GM12878 (cell line): ENCODE measurements at regions not wholly inside any gene's neighbourhood (a gene's known extent, or its start where the extent isn't known, plus 50 kb on each side); places are given as distances from the start of the nearest gene placed in this dataset.

ENCODE experiments used
- ATAC-seq: fragments of 200-7000 bp; cut with Tn5 transposase; 3 replicates; pipeline ENCODE4 v1.9.1; 2020; ENCODE audit warnings: mild to moderate bottlenecking, moderate library complexity
- BruUV-seq: library from RNA; stranded (reverse); fragments of 400-500 nt; replicated peaks from 2 replicates; lab custom pipeline; 2021; lab: Mats Ljungman, UMichigan
- CTCF ChIA-PET: fragments of 300-600 bp; sonication (Branson Sonifier 250); formaldehyde crosslinking; extraction: SDS; loops from one replicate; lab custom pipeline; 2021; ENCODE audit warnings: inconsistent platforms; lab: Yijun Ruan, JAX
- POLR2A ChIA-PET: fragments of 350-600 bp; formaldehyde crosslinking; extraction: SDS; loops from one replicate; lab custom pipeline; 2021; ENCODE audit warnings: inconsistent platforms; lab: Charles Lee
- RAD21 ChIA-PET: fragments of 300-600 bp; sonication (Branson Sonifier 250); formaldehyde crosslinking; loops from one replicate; lab custom pipeline; 2023; ENCODE audit warnings: antibody characterized with exemption; ENCODE audit not compliant: unreplicated experiment; lab: Charles Lee
- SMC1A ChIA-PET: fragments of 300-600 bp; sonication (Branson Sonifier 250); formaldehyde crosslinking; loops from one replicate; lab custom pipeline; 2023; ENCODE audit not compliant: unreplicated experiment, uncharacterized antibody; lab: Charles Lee
- DNase-seq: peaks from one replicate; pipeline ENCODE4 v3.0.0-alpha.2; 2011; ENCODE audit warnings: low read depth, low spot score
- FAIRE-seq: peaks from 3 replicates; lab custom pipeline; 2011; peaks lifted over from hg19 to GRCh38; lab: Jason Lieb, UNC
- H2AFZ ChIP-seq: 2 replicates; pipeline ENCODE4 v1.6.0; 2011; ENCODE audit warnings: low read depth, low read length, control low read depth; ENCODE audit not compliant: control insufficient read depth
- H3K27ac ChIP-seq: 2 replicates; pipeline ENCODE4 v1.5.1; 2011; ENCODE audit warnings: control low read depth; ENCODE audit not compliant: control insufficient read depth, insufficient read depth
- H3K27me3 ChIP-seq, 2 experiments: replicated peaks in 1 of 2; 2 replicates each; pipeline versions ENCODE4 v1.6.0 to v1.6.1; 2011; ENCODE audit warnings: low read length in 1 of 2; ENCODE audit not compliant: control insufficient read depth in 2 of 2, insufficient read depth in 2 of 2
- H3K36me3 ChIP-seq, 2 experiments: 2 replicates each; pipeline ENCODE4 v1.5.1; 2011; ENCODE audit warnings: low read length in 1 of 2; ENCODE audit not compliant: control insufficient read depth in 2 of 2, insufficient read depth in 2 of 2
- H3K4me1 ChIP-seq: 2 replicates; pipeline ENCODE4 v1.6.1; 2011; ENCODE audit warnings: mild to moderate bottlenecking, low read length, moderate library complexity, mixed read lengths; ENCODE audit not compliant: control insufficient read depth, insufficient read depth
- H3K4me2 ChIP-seq: 2 replicates; pipeline ENCODE4 v1.6.0; 2011; ENCODE audit warnings: control low read depth; ENCODE audit not compliant: control insufficient read depth, insufficient read depth
- H3K4me3 ChIP-seq: fragments of 200-600 bp; sonication (generic); 2 replicates; pipeline ENCODE4 v1.5.1; 2016
- H3K79me2 ChIP-seq: 2 replicates; pipeline ENCODE4 v1.6.0; 2011; ENCODE audit warnings: low read length; ENCODE audit not compliant: control insufficient read depth, insufficient read depth
- H3K9ac ChIP-seq: 2 replicates; pipeline ENCODE4 v1.8.0; 2011; ENCODE audit warnings: low read length, control low read depth, mixed read lengths; ENCODE audit not compliant: control insufficient read depth, insufficient read depth
- H3K9me3 ChIP-seq: replicated peaks from 3 replicates; pipeline ENCODE4 v1.5.1; 2011; ENCODE audit warnings: mild to moderate bottlenecking, low read length; ENCODE audit not compliant: control insufficient read depth, insufficient read depth
- H4K20me1 ChIP-seq: 2 replicates; pipeline ENCODE4 v1.6.0; 2011; ENCODE audit not compliant: control insufficient read depth, insufficient read depth
- CBFB ChIP-seq: IDR thresholded peaks from 2 replicates; pipeline ENCODE4 v1.6.1; 2016; ENCODE audit warnings: antibody characterized with exemption, low read depth
- CHD4 ChIP-seq: fragments of 200-600 bp; sonication (generic); IDR thresholded peaks from 2 replicates; pipeline ENCODE4 v1.6.1; 2016; ENCODE audit warnings: mild to moderate bottlenecking
- CREM ChIP-seq: IDR thresholded peaks from 2 replicates; pipeline ENCODE4 v1.6.1; 2014; ENCODE audit warnings: antibody characterized with exemption, low read depth
- EED ChIP-seq: sonication (generic); IDR thresholded peaks from 2 replicates; pipeline ENCODE4 v1.6.1; 2016; ENCODE audit warnings: antibody characterized with exemption, low read depth
- EP300 ChIP-seq, 2 experiments: fragments of 150-350 bp in 1 of 2; IDR thresholded peaks; 2 replicates each; pipeline ENCODE4 v1.6.1; 2011 to 2012; ENCODE audit warnings: low read depth in 2 of 2, low read length in 2 of 2, borderline replicate concordance in 1 of 2, improper control_type of control experiment in 1 of 2, inconsistent platforms in 1 of 2; ENCODE audit not compliant: control insufficient read depth in 1 of 2
- ESRRA ChIP-seq: IDR thresholded peaks from 2 replicates; pipeline ENCODE4 v1.6.1; 2012; ENCODE audit warnings: mild to moderate bottlenecking, low read length, improper control_type of control experiment
- IKZF2 ChIP-seq, 2 experiments: fragments of 450-650 bp; IDR thresholded peaks; 2 replicates each; pipeline ENCODE4 v1.6.1; 2017; ENCODE audit warnings: mild to moderate bottlenecking in 2 of 2, moderate library complexity in 2 of 2
- IRF4 ChIP-seq: IDR thresholded peaks from 2 replicates; pipeline ENCODE4 v1.6.1; 2011; ENCODE audit warnings: low read depth, low read length
- JUNB ChIP-seq: IDR thresholded peaks from 2 replicates; pipeline ENCODE4 v1.6.1; 2016; ENCODE audit warnings: antibody characterized with exemption, mild to moderate bottlenecking
- NFIC ChIP-seq: IDR thresholded peaks from 2 replicates; pipeline ENCODE4 v1.6.1; 2012; ENCODE audit warnings: low read depth, mild to moderate bottlenecking, inconsistent platforms, low read length, moderate library complexity
- NFXL1 ChIP-seq: fragments of 450-650 bp; IDR thresholded peaks from 2 replicates; pipeline ENCODE4 v1.6.1; 2017; ENCODE audit warnings: antibody characterized with exemption, mild to moderate bottlenecking, borderline replicate concordance
- NR2C1 ChIP-seq: fragments of 450-650 bp; IDR thresholded peaks from 2 replicates; pipeline ENCODE4 v1.6.1; 2017; ENCODE audit warnings: antibody characterized with exemption, mild to moderate bottlenecking, moderate library complexity
- PKNOX1 ChIP-seq: fragments of 450-650 bp; IDR thresholded peaks from 2 replicates; pipeline ENCODE4 v1.6.1; 2016; ENCODE audit warnings: mild to moderate bottlenecking
- RUNX3 ChIP-seq: IDR thresholded peaks from 2 replicates; pipeline ENCODE4 v1.6.1; 2012; ENCODE audit warnings: low read length, inconsistent platforms
- TBL1XR1 ChIP-seq: IDR thresholded peaks from 2 replicates; pipeline ENCODE4 v1.6.1; 2012; ENCODE audit warnings: low read depth, low read length, improper control_type of control experiment
- ZSCAN29 ChIP-seq: fragments of 450-650 bp; IDR thresholded peaks from 2 replicates; pipeline ENCODE4 v1.6.1; 2017; ENCODE audit warnings: mild to moderate bottlenecking, moderate library complexity
- WGBS: methylation state at CpG from one replicate; pipeline ENCODE4 v1.1.6; 2016; ENCODE audit warnings: low lambda C conversion rate; ENCODE audit not compliant: insufficient replicate concordance, insufficient coverage; ENCODE audit errors: missing lambda C conversion rate; 5-methylcytosine and 5-hydroxymethylcytosine counted together
- in situ Hi-C: fragments of 300-500 bp; cut with MboI; formaldehyde crosslinking; loops from 9 replicates; pipeline ENCODE4 v1.14.3; 2018; ENCODE audit warnings: mixed read lengths
- intact Hi-C: fragments of 100-400 bp; cut with micrococcal nuclease; formaldehyde crosslinking; loops from one replicate; pipeline ENCODE4 v1.14.2; 2022; ENCODE audit not compliant: unreplicated experiment

GRCh38 chr1:219325368-219325742, 151.7 kb downstream of the LYPLAL1 start:
- Histone ChIP-seq H3K9ac (no peak overlapping the region), H3K4me1 (no peaks in the 10 kb centered on the region), H3K36me3 (no peaks in the 10 kb centered on the region; a peak in 1 of 4 replicates), H3K27me3 (no peaks in the 10 kb centered on the region), H3K79me2 (no peaks in the 10 kb centered on the region), H3K4me3 (no peak overlapping the region), H2AFZ (no peak overlapping the region), H4K20me1 (no peaks in the 10 kb centered on the region), H3K4me2 (no peak overlapping the region), H3K27ac (no peak overlapping the region), H3K9me3 (no peaks in the 10 kb centered on the region; the same call in 1 of the 3 replicates)
- in situ Hi-C loops (no loop called here), intact Hi-C loops (no loop called here)
- 0 out of 2 replicates have a peak, but pooled peaks have one; percentile 6 for TF ChIP-seq EED
- no peak for TF ChIP-seq PKNOX1
- no peak for DNase-seq
- no TSS peak for BruUV-seq
- 5% methylated on average over 1 of the region's 1 CpG for WGBS
- ATAC-seq: peak; percentile 63
- FAIRE-seq: no peak
- ChIA-PET POLR2A (interaction anchor here (1.2 kb wide), 1 partner anchor 50 kb away, joined by 6 read pairs; no protein-coding TSS in a partner anchor), RAD21 (no interaction called here), CTCF (no interaction called here), SMC1A (interaction anchor here (0.9 kb wide), 1 partner anchor 8 kb away, joined by 4 read pairs; no protein-coding TSS in a partner anchor)

GRCh38 chr1:219324629-219325367, 151.1 kb downstream of the LYPLAL1 start:
- Histone ChIP-seq H3K9ac (no peak overlapping the region), H3K27ac (no peak overlapping the region), H3K4me3 (no peak overlapping the region), H3K4me2 (no peak overlapping the region), H3K27me3 (no peaks in the 10 kb centered on the region), H3K79me2 (no peaks in the 10 kb centered on the region), H4K20me1 (no peaks in the 10 kb centered on the region), H3K9me3 (no peaks in the 10 kb centered on the region; the same call in 1 of the 3 replicates), H3K4me1 (no peaks in the 10 kb centered on the region), H3K36me3 (no peaks in the 10 kb centered on the region; a peak in 1 of 4 replicates), H2AFZ (no peak overlapping the region)
- WGBS: 16% methylated on average over 6 of the region's 6 CpGs
- POLR2A ChIA-PET: interaction anchor here (1.2 kb wide), 1 partner anchor 51 kb away, joined by 6 read pairs; no protein-coding TSS in a partner anchor
- CTCF ChIA-PET: no interaction called here
- RAD21 ChIA-PET: no interaction called here
- no TSS peak for BruUV-seq
- ATAC-seq: peak; percentile 91
- DNase-seq: no peak
- intact Hi-C loops: no loop called here
- in situ Hi-C loops: no loop called here
- SMC1A ChIA-PET: interaction anchor here (0.9 kb wide), 1 partner anchor 8 kb away, joined by 4 read pairs; no protein-coding TSS in a partner anchor
- FAIRE-seq: no peak
- TF ChIP-seq PKNOX1: no peak
- peak; percentile 19 to 56; a peak in 2 of 4 replicates for TF ChIP-seq IKZF2 (IDR thresholded peaks at IDR 0.05)
- 0 out of 2 replicates have a peak, but pooled peaks have one; percentile 20 for TF ChIP-seq EED
- no peak for TF ChIP-seq ESRRA
- peak; percentile 85 for TF ChIP-seq JUNB
- TF ChIP-seq TBL1XR1: no peak
- peak; percentile 45; the same call in 1 of the 2 replicates for TF ChIP-seq IRF4
- TF ChIP-seq RUNX3: peak; percentile 93
- TF ChIP-seq CREM: peak; percentile 34; the same call in 1 of the 2 replicates
- TF ChIP-seq CBFB: peak; percentile 61; the same call in 1 of the 2 replicates
- no peak for TF ChIP-seq NFXL1
- no peak for TF ChIP-seq ZSCAN29
- no peak for TF ChIP-seq NR2C1
- no peak for TF ChIP-seq CHD4
- TF ChIP-seq NFIC: peak; percentile 80
- TF ChIP-seq EP300 (IDR thresholded peaks at IDR 0.05; ENCODE audit: borderline replicate concordance in 1 of 2, control insufficient read depth in 1 of 2, low read depth in 2 of 2, low read length in 2 of 2): peak in 1 of 2 experiments; percentile 39; a peak in 1 of 4 replicates
